T-helper 2 cell treated with Interferon-gamma antibody and Interleukin-4, amounts not matched to agents 5 μg/mL and 100 μg/mL, for 36 hours (primary cell): ENCODE measurements at regions not wholly inside any gene's neighbourhood (a gene's known extent, or its start where the extent isn't known, plus 50 kb on each side); places are given as distances from the start of the nearest gene placed in this dataset.
"Not testable (repeated sequence)": the region's sequence is repeated elsewhere in the genome, so short reads cannot be mapped to it uniquely, and the experiment has no call there.

Experiments
- DNase-seq: peaks from one replicate; pipeline ENCODE4 v3.0.0; 2021; ENCODE audit warnings: low spot score
- H3K27ac Mint-ChIP-seq: one replicate; pipeline ENCODE4 v1.8.0; 2021; ENCODE audit warnings: mild to moderate bottlenecking, mixed read lengths
- H3K27me3 Mint-ChIP-seq: one replicate; pipeline ENCODE4 v1.8.0; 2021; ENCODE audit warnings: low read depth, mixed read lengths
- H3K36me3 Mint-ChIP-seq: one replicate; pipeline ENCODE4 v1.8.0; 2021; ENCODE audit warnings: low read depth, mixed read lengths
- H3K4me1 Mint-ChIP-seq: one replicate; pipeline ENCODE4 v1.8.0; 2021; ENCODE audit warnings: low read depth, mixed read lengths
- H3K4me3 Mint-ChIP-seq: one replicate; pipeline ENCODE4 v1.8.0; 2022; ENCODE audit warnings: mild to moderate bottlenecking, moderate library complexity, mixed read lengths
- H3K9me3 Mint-ChIP-seq: one replicate; pipeline ENCODE4 v1.8.0; 2021; ENCODE audit warnings: mixed read lengths

- Mint-ChIP-seq H3K4me3 (no peak overlapping the region), H3K9me3 (no peaks in the 10 kb centered on the region), H3K27ac (no peak overlapping the region), H3K27me3 (no peaks in the 10 kb centered on the region), H3K36me3 (no peaks in the 10 kb centered on the region), H3K4me1 (no peaks in the 10 kb centered on the region)
- no peak for DNase-seq
Measured at GRCh38 chr2:4098137-4098536, 394.8 kb downstream of the DCDC2C start.

GRCh38 chr2:4101936-4102335 lies 398.6 kb downstream of the DCDC2C start:
- Mint-ChIP-seq H3K4me3 (no peak overlapping the region), H3K27me3 (no peaks in the 10 kb centered on the region), H3K4me1 (no peaks in the 10 kb centered on the region), H3K27ac (no peak overlapping the region), H3K36me3 (no peaks in the 10 kb centered on the region), H3K9me3 (peaks cover 5% of the 10 kb centered on the region)
- DNase-seq: no peak

GRCh38 chr2:4107179-4107578 lies 403.8 kb downstream of the DCDC2C start:
- H3K4me1 Mint-ChIP-seq: no peaks in the 10 kb centered on the region
- no peaks in the 10 kb centered on the region for H3K27me3 Mint-ChIP-seq
- H3K36me3 Mint-ChIP-seq: no peaks in the 10 kb centered on the region
- peaks cover 5% of the 10 kb centered on the region for H3K9me3 Mint-ChIP-seq
- no peak overlapping the region for H3K27ac Mint-ChIP-seq
- no peak for DNase-seq
- H3K4me3 Mint-ChIP-seq: no peak overlapping the region

DNA sequence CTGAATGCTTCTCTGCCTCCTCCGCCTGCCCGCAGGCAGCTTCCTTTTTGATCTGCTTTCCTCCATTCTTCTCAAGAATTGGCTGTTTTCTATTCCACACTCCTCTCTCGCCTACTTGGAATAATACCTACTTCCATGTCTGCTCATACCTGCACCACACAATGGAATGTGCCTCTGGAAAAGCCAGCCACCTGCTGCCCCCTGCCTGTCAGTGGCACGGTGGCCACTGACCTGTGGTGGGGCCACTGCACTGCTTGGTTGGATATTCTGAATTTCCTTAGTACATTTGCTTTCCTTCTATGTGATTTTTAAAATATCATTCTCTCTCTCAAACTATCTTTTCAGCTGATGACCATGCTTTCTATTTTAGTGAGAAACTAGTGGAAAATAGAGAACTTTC lies 406.9 kb downstream of the DCDC2C start:
- H3K27ac Mint-ChIP-seq: no peak overlapping the region
- DNase-seq: no peak
- peaks cover 11% of the 10 kb centered on the region for H3K9me3 Mint-ChIP-seq
- H3K4me3 Mint-ChIP-seq: no peak overlapping the region
- no peaks in the 10 kb centered on the region for H3K36me3 Mint-ChIP-seq
- no peaks in the 10 kb centered on the region for H3K4me1 Mint-ChIP-seq
- no peaks in the 10 kb centered on the region for H3K27me3 Mint-ChIP-seq

DNA sequence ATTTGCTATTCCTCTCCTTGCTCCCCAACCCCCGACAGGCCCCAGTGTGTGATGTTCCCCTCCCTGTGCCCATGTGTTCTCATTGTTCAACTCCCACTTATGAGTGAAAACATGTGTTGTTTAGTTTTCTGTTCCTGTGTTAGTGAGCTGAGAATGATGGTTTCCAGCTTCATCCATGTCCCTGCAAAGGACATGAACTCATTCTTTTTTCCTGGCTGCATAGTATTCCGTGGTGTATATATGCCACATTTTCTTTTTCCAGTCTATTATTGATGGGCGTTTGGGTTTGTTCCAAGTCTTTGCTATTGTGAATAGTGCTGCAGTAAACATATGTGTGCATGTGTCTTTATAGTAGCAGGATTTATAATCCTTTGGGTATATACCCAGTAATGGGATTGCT lies 412.1 kb downstream of the DCDC2C start:
- H3K36me3 Mint-ChIP-seq, H3K27me3 Mint-ChIP-seq, H3K4me1 Mint-ChIP-seq, DNase-seq, H3K27ac Mint-ChIP-seq, H3K4me3 Mint-ChIP-seq: not testable (repeated sequence)
- peaks cover 29% of the 10 kb centered on the region for H3K9me3 Mint-ChIP-seq

GRCh38 chr2:4122726-4123125 lies 419.4 kb downstream of the DCDC2C start:
- peaks cover 15% of the 10 kb centered on the region for H3K9me3 Mint-ChIP-seq
- no peaks in the 10 kb centered on the region for H3K27me3 Mint-ChIP-seq
- no peak overlapping the region for H3K4me3 Mint-ChIP-seq
- no peak overlapping the region for H3K27ac Mint-ChIP-seq
- no peak for DNase-seq
- no peaks in the 10 kb centered on the region for H3K36me3 Mint-ChIP-seq
- no peaks in the 10 kb centered on the region for H3K4me1 Mint-ChIP-seq

- no peaks in the 10 kb centered on the region for H3K4me1 Mint-ChIP-seq
- H3K27me3 Mint-ChIP-seq: no peaks in the 10 kb centered on the region
- DNase-seq: no peak
- H3K36me3 Mint-ChIP-seq: no peaks in the 10 kb centered on the region
- peaks cover 31% of the 10 kb centered on the region for H3K9me3 Mint-ChIP-seq
- no peak overlapping the region for H3K4me3 Mint-ChIP-seq
- no peak overlapping the region for H3K27ac Mint-ChIP-seq
Measured at GRCh38 chr2:4130651-4131050, 427.3 kb downstream of the DCDC2C start.

DNA sequence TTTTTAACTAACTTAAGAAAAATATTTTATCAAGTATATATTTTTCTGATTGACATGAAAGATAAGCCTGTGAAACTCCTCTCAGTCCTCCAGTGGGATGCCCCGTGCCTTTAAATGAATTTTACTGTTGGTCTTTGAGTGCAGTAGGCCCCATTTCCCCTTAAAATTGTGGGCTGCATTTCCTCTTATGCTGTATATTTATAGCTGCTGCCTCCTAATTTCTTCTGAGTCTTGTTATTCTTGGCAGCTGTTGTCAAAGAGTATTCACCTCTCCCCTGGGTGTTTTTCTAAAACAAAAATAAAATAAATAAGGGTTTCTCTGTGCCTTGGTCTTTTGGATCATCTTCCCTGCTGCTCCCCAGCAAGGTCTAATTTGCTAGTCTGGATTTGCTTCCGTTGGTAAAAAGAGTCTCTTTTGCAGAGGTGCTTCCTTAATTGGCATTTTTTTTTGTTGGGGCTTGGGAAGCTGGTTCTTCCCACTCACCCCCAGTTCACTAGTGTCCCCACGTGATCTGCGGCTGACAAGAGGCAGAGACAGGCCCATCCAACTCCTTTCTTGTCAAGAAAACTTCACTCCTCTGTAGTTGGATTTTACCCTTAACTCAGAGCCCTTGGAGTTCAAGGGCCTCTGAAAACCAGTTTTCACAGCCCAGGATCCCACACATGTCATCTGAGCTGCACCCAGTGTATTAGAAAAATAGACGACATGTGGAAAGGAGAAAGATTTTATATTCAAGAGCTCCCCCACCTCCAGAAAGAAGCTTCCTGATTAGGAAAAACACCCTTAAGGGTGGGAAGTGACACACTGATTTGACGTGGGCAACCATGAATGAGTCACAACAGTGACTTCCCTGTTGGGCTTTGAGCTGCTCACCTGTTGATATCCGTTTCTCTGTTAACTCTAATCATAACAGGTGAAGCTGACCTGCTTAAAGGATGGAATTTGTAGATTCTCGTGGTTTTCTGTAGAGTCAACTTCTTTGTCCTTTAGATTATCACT lies 431.5 kb downstream of the DCDC2C start:
- no peak for DNase-seq
- no peak overlapping the region for H3K27ac Mint-ChIP-seq
- H3K9me3 Mint-ChIP-seq: peaks cover 25% of the 10 kb centered on the region

GRCh38 chr2:4135765-4136164 lies 432.4 kb downstream of the DCDC2C start:
- no peak overlapping the region for H3K4me3 Mint-ChIP-seq
- H3K36me3 Mint-ChIP-seq: no peaks in the 10 kb centered on the region
- H3K9me3 Mint-ChIP-seq: peaks cover 19% of the 10 kb centered on the region
- no peaks in the 10 kb centered on the region for H3K4me1 Mint-ChIP-seq
- no peak for DNase-seq
- H3K27me3 Mint-ChIP-seq: no peaks in the 10 kb centered on the region
- H3K27ac Mint-ChIP-seq: no peak overlapping the region

More for the DNA sequence above, 431.5 kb downstream of the DCDC2C start:
- H3K27me3 Mint-ChIP-seq: no peaks in the 10 kb centered on the region
- H3K4me1 Mint-ChIP-seq: no peaks in the 10 kb centered on the region
- no peak overlapping the region for H3K4me3 Mint-ChIP-seq
- no peaks in the 10 kb centered on the region for H3K36me3 Mint-ChIP-seq

GRCh38 chr2:4139316-4139715 lies 435.9 kb downstream of the DCDC2C start:
- Mint-ChIP-seq H3K36me3 (no peaks in the 10 kb centered on the region), H3K27me3 (no peaks in the 10 kb centered on the region), H3K4me1 (no peaks in the 10 kb centered on the region), H3K9me3 (no peaks in the 10 kb centered on the region), H3K27ac (no peak overlapping the region), H3K4me3 (no peak overlapping the region)
- DNase-seq: no peak

- Mint-ChIP-seq H3K27me3 (no peaks in the 10 kb centered on the region), H3K27ac (no peak overlapping the region), H3K9me3 (no peaks in the 10 kb centered on the region), H3K4me3 (no peak overlapping the region), H3K4me1 (no peaks in the 10 kb centered on the region), H3K36me3 (no peaks in the 10 kb centered on the region)
- DNase-seq: no peak
Measured at GRCh38 chr2:4139731-4140130, 436.4 kb downstream of the DCDC2C start.

- no peaks in the 10 kb centered on the region for H3K27me3 Mint-ChIP-seq
- no peak overlapping the region for H3K4me3 Mint-ChIP-seq
- no peak overlapping the region for H3K27ac Mint-ChIP-seq
- H3K36me3 Mint-ChIP-seq: no peaks in the 10 kb centered on the region
- no peaks in the 10 kb centered on the region for H3K4me1 Mint-ChIP-seq
- no peak for DNase-seq
- H3K9me3 Mint-ChIP-seq: no peaks in the 10 kb centered on the region
Measured at GRCh38 chr2:4140281-4140970, 437.1 kb downstream of the DCDC2C start.

DNA sequence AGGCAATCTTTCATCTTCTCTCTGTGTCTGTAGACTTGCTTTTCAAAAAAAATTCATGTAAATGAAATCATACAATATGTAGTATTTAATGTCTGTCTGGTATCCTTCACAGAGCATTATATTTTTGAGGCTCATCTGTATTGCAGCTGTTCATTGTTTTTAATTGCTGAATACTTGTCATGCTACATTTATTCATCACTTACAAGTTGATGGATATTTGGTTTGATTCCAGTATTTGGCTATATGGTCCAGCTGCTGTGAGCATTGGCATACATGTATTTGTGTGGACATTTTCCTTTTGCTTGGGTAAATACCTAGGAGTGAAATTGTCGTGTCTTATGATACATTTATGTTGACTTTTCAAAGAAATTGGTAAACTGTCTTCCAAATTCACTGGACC lies 441.4 kb downstream of the DCDC2C start:
- no peaks in the 10 kb centered on the region for H3K4me1 Mint-ChIP-seq
- no peak overlapping the region for H3K4me3 Mint-ChIP-seq

GRCh38 chr2:4151521-4151920 lies 448.1 kb downstream of the DCDC2C start:
- no peak for DNase-seq
- Mint-ChIP-seq H3K4me1 (no peaks in the 10 kb centered on the region), H3K4me3 (no peak overlapping the region), H3K9me3 (peaks cover 37% of the 10 kb centered on the region), H3K27ac (no peak overlapping the region), H3K36me3 (no peaks in the 10 kb centered on the region), H3K27me3 (no peaks in the 10 kb centered on the region)

More for the DNA sequence above, 441.4 kb downstream of the DCDC2C start:
- H3K36me3 Mint-ChIP-seq: no peaks in the 10 kb centered on the region
- no peak overlapping the region for H3K27ac Mint-ChIP-seq
- H3K9me3 Mint-ChIP-seq: peaks cover 21% of the 10 kb centered on the region
- H3K27me3 Mint-ChIP-seq: no peaks in the 10 kb centered on the region
- no peak for DNase-seq
